ENCODE measurements at regions not wholly inside any gene's neighbourhood (a gene's known extent, or its start where the extent isn't known, plus 50 kb on each side); places are given as distances from the start of the nearest gene placed in this dataset.
A peak's percentile ranks its signal among the peaks of the same experiment; 100 is the strongest.

- peak in 4 of 8 experiments; percentile 77 to 83 (median 82) for ATAC-seq (replicated peaks in 6 of 8)
- in situ Hi-C loops (cut with MboI; ENCODE audit: low pct_unique_long_range_greater_than_20kb in 2 of 9, low sequenced_read_pairs in 9 of 9, unreplicated experiment in 9 of 9) = loop anchor here in 1 of 9 experiments (10.0 kb wide), 1 partner anchor 87 kb away; no protein-coding TSS in a partner anchor
- Histone ChIP-seq H3K27ac (peak overlapping the region in 1 of 2 donors; percentile 9), H3K4me1 (replicated peaks in 1 of 2) (peaks cover 19 to 27% of the 10 kb centered on the region in 2 donors), H3K4me3 (no peak overlapping the region)
- WGBS, 10 experiments = 20 to 73% (median 61%) methylated on average over 1 to 10 of the region's 10 CpGs; no CpG with 5 or more reads in 1 of the 10 experiments
These were observed 60.6 kb upstream of the CD34 start for GRCh38 chr1:207971331-207972219.

- ATAC-seq (replicated peaks in 6 of 8) = peak in 1 of 8 experiments; percentile 36
- H3K27ac ChIP-seq = no peak overlapping the region
- no peak overlapping the region for H3K4me3 ChIP-seq
- H3K4me1 ChIP-seq (replicated peaks in 1 of 2) = peaks cover 19 to 29% of the 10 kb centered on the region in 2 donors
- WGBS, 10 experiments = 64 to 100% (median 79%) methylated on average over 1 to 16 of the region's 16 CpGs; no CpG with 5 or more reads in 2 of the 10 experiments
- in situ Hi-C loops (cut with MboI; ENCODE audit: low pct_unique_long_range_greater_than_20kb in 2 of 9, low sequenced_read_pairs in 9 of 9, unreplicated experiment in 9 of 9) = loop anchor here in 1 of 9 experiments (10.0 kb wide), 1 partner anchor 86 kb away; no protein-coding TSS in a partner anchor
These were observed 59.7 kb upstream of the CD34 start for GRCh38 chr1:207970329-207971233.

- WGBS, 10 experiments = 83 to 100% (median 100%) methylated on average over 1 to 2 of the region's 2 CpGs; no CpG with 5 or more reads in 4 of the 10 experiments
- Histone ChIP-seq H3K27ac (no peak overlapping the region), H3K4me3 (no peak overlapping the region), H3K4me1 (replicated peaks in 1 of 2) (peaks cover 19 to 32% of the 10 kb centered on the region in 2 donors)
- in situ Hi-C loops (cut with MboI; ENCODE audit: low pct_unique_long_range_greater_than_20kb in 2 of 9, low sequenced_read_pairs in 9 of 9, unreplicated experiment in 9 of 9) = loop anchor here in 1 of 9 experiments (10.0 kb wide), 1 partner anchor 85 kb away; no protein-coding TSS in a partner anchor
- no peak for ATAC-seq (replicated peaks in 6 of 8)
These were observed 58.6 kb upstream of the CD34 start for GRCh38 chr1:207969528-207969927.

GRCh38 chr1:207968521-207969009 is 57.6 kb upstream of the CD34 start:
- peaks cover 23 to 35% of the 10 kb centered on the region in 2 donors for H3K4me1 ChIP-seq (replicated peaks in 1 of 2)
- H3K4me3 ChIP-seq = no peak overlapping the region
- 17 to 90% (median 68%) methylated on average over 1 to 5 of the region's 5 CpGs; no CpG with 5 or more reads in 2 of the 10 experiments for WGBS, 10 experiments
- ATAC-seq (replicated peaks in 6 of 8) = peak in 1 of 8 experiments; percentile 17
- no peak overlapping the region for H3K27ac ChIP-seq
- in situ Hi-C loops (cut with MboI; ENCODE audit: low pct_unique_long_range_greater_than_20kb in 2 of 9, low sequenced_read_pairs in 9 of 9, unreplicated experiment in 9 of 9) = loop anchor here in 1 of 9 experiments (10.0 kb wide), 1 partner anchor 84 kb away; no protein-coding TSS in a partner anchor

GRCh38 chr1:207967703-207968102 is 56.8 kb upstream of the CD34 start:
- WGBS, 10 experiments = 50 to 100% (median 93%) methylated on average over 1 to 2 of the region's 2 CpGs; no CpG with 5 or more reads in 4 of the 10 experiments
- H3K4me1 ChIP-seq (replicated peaks in 1 of 2) = peaks cover 25 to 39% of the 10 kb centered on the region in 2 donors
- H3K4me3 ChIP-seq = no peak overlapping the region
- ATAC-seq (replicated peaks in 6 of 8) = no peak
- in situ Hi-C loops (cut with MboI; ENCODE audit: low pct_unique_long_range_greater_than_20kb in 2 of 9, low sequenced_read_pairs in 9 of 9, unreplicated experiment in 9 of 9) = loop anchor here in 1 of 9 experiments (10.0 kb wide), 1 partner anchor 83 kb away; no protein-coding TSS in a partner anchor
- H3K27ac ChIP-seq = no peak overlapping the region

- WGBS, 10 experiments = 80 to 100% (median 94%) methylated on average over 1 to 5 of the region's 5 CpGs; no CpG with 5 or more reads in 2 of the 10 experiments
- no peak for ATAC-seq (replicated peaks in 6 of 8)
- in situ Hi-C loops (cut with MboI; ENCODE audit: low pct_unique_long_range_greater_than_20kb in 2 of 9, low sequenced_read_pairs in 9 of 9, unreplicated experiment in 9 of 9) = loop anchor here in 1 of 9 experiments (10.0 kb wide), 1 partner anchor 82 kb away; no protein-coding TSS in a partner anchor
These were observed 55.6 kb upstream of the CD34 start for GRCh38 chr1:207966521-207966920.

GRCh38 chr1:207965392-207966387 is 54.8 kb upstream of the CD34 start:
- in situ Hi-C loops (cut with MboI; ENCODE audit: low pct_unique_long_range_greater_than_20kb in 2 of 9, low sequenced_read_pairs in 9 of 9, unreplicated experiment in 9 of 9) = loop anchor here in 1 of 9 experiments (10.0 kb wide), 1 partner anchor 81 kb away; no protein-coding TSS in a partner anchor
- Histone ChIP-seq H3K4me3 (no peak overlapping the region), H3K27ac (no peak overlapping the region), H3K4me1 (replicated peaks in 1 of 2) (peaks cover 14 to 21% of the 10 kb centered on the region in 2 donors)
- WGBS, 10 experiments = 0 to 100% (median 26%) methylated on average over 1 to 9 of the region's 9 CpGs; no CpG with 5 or more reads in 2 of the 10 experiments
- ATAC-seq (replicated peaks in 6 of 8) = no peak

More at GRCh38 chr1:207966521-207966920, 55.6 kb upstream of the CD34 start:
- peaks cover 16 to 30% of the 10 kb centered on the region in 2 donors for H3K4me1 ChIP-seq (replicated peaks in 1 of 2)
- H3K4me3 ChIP-seq = no peak overlapping the region
- H3K27ac ChIP-seq = no peak overlapping the region

- H3K4me3 ChIP-seq = no peak overlapping the region
- 3 to 100% (median 89%) methylated on average over 3 to 20 of the region's 25 CpGs; no CpG with 5 or more reads in 3 of the 10 experiments for WGBS, 10 experiments
- ATAC-seq (replicated peaks in 6 of 8) = peak in 3 of 8 experiments; percentile 2 to 55 (median 41)
- in situ Hi-C loops (cut with MboI; ENCODE audit: low pct_unique_long_range_greater_than_20kb in 2 of 9, low sequenced_read_pairs in 9 of 9, unreplicated experiment in 9 of 9) = loop anchor here in 1 of 9 experiments (10.0 kb wide), 1 partner anchor 80 kb away; no protein-coding TSS in a partner anchor
- peaks cover 9 to 12% of the 10 kb centered on the region in 2 donors for H3K4me1 ChIP-seq (replicated peaks in 1 of 2)
- no peak overlapping the region for H3K27ac ChIP-seq
These were observed 53.5 kb upstream of the CD34 start for GRCh38 chr1:207964195-207964966.

- in situ Hi-C loops (cut with MboI; ENCODE audit: low pct_unique_long_range_greater_than_20kb in 2 of 9, low sequenced_read_pairs in 9 of 9, unreplicated experiment in 9 of 9) = loop anchor here in 1 of 9 experiments (10.0 kb wide), 1 partner anchor 79 kb away; no protein-coding TSS in a partner anchor
- WGBS, 10 experiments = 0 to 15% (median 1%) methylated on average over 1 to 23 of the region's 59 CpGs; no CpG with 5 or more reads in 4 of the 10 experiments
- H3K4me3 ChIP-seq = peak overlapping the region; percentile 26 to 39 (median 34)
- ATAC-seq (replicated peaks in 6 of 8) = peak; percentile 60 to 95 (median 90)
- H3K4me1 ChIP-seq (replicated peaks in 1 of 2) = peaks cover 9 to 12% of the 10 kb centered on the region in 2 donors
- H3K27ac ChIP-seq = peak overlapping the region; percentile 46 to 77
These were observed 52.7 kb upstream of the CD34 start for GRCh38 chr1:207963427-207964194.
